ENCODE measurements at regions not wholly inside any gene's neighbourhood (a gene's known extent, or its start where the extent isn't known, plus 50 kb on each side); places are given as distances from the start of the nearest gene placed in this dataset.
A peak's percentile ranks its signal among the peaks of the same experiment; 100 is the strongest.

- TF ChIP-seq TRIM28 (IDR thresholded peaks at IDR 0.05; ENCODE audit: borderline replicate concordance, low read length) (no peak), ZNF24 (tag by site-specific recombination; IDR thresholded peaks at IDR 0.05) (no peak), ELK4 (IDR thresholded peaks at IDR 0.05; ENCODE audit: borderline replicate concordance, low read depth, low read length) (no peak), ZNF747 (tag by site-specific recombination; IDR thresholded peaks at IDR 0.05) (no peak), REPIN1 (tag by site-specific recombination; IDR thresholded peaks at IDR 0.05; ENCODE audit: low read depth) (no peak), ZNF174 (tag by site-specific recombination; IDR thresholded peaks at IDR 0.05) (no peak), ZNF571 (tag by site-specific recombination; IDR thresholded peaks at IDR 0.05) (no peak), AEBP2 (tag by site-specific recombination; IDR thresholded peaks at IDR 0.05; ENCODE audit: borderline replicate concordance) (no peak)
These were observed 329.5 kb upstream of the SYT4 start (continued) for GRCh38 chr18:43606795-43607194.

GRCh38 chr18:43620936-43621335 is 343.6 kb upstream of the SYT4 start:
- Histone ChIP-seq H3K27ac (ENCODE audit: extremely low read depth, low read depth, low read length) (no peak overlapping the region), H3K9me3 (ENCODE audit: control insufficient read depth, insufficient read depth, low read depth, low read length) (no peaks in the 10 kb centered on the region), H3K4me1 (ENCODE audit: control insufficient read depth, insufficient read depth, low read length) (no peaks in the 10 kb centered on the region), H3K4me3 (ENCODE audit: low read depth, low read length) (no peak overlapping the region), H3K36me3 (ENCODE audit: control insufficient read depth in 2 of 2, insufficient read depth in 1 of 2, low read length in 2 of 2) (no peaks in the 10 kb centered on the region)
- TF ChIP-seq TSHZ1 (tag by site-specific recombination; IDR thresholded peaks at IDR 0.05; ENCODE audit: borderline replicate concordance) (no peak), ZNF623 (tag by site-specific recombination; IDR thresholded peaks at IDR 0.05) (no peak), ZNF654 (tag by site-specific recombination; IDR thresholded peaks at IDR 0.05; ENCODE audit: low read depth) (peak; percentile 56), ZNF335 (tag by site-specific recombination; conservative IDR thresholded peaks at IDR 0.05) (no peak)
- TF ChIP-seq, protein P1, sequence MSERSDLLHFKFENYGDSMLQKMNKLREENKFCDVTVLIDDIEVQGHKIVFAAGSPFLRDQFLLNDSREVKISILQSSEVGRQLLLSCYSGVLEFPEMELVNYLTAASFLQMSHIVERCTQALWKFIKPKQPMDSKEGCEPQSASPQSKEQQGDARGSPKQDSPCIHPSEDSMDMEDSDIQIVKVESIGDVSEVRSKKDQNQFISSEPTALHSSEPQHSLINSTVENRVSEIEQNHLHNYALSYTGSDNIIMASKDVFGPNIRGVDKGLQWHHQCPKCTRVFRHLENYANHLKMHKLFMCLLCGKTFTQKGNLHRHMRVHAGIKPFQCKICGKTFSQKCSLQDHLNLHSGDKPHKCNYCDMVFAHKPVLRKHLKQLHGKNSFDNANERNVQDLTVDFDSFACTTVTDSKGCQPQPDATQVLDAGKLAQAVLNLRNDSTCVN (tag by site-specific recombination; optimal IDR thresholded peaks at IDR 0.05) = no peak
- TF ChIP-seq, protein P2, sequence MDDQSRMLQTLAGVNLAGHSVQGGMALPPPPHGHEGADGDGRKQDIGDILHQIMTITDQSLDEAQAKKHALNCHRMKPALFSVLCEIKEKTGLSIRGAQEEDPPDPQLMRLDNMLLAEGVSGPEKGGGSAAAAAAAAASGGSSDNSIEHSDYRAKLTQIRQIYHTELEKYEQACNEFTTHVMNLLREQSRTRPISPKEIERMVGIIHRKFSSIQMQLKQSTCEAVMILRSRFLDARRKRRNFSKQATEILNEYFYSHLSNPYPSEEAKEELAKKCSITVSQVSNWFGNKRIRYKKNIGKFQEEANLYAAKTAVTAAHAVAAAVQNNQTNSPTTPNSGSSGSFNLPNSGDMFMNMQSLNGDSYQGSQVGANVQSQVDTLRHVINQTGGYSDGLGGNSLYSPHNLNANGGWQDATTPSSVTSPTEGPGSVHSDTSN (CRISPR knock-in tag; IDR thresholded peaks at IDR 0.05) = no peak
- CTCF ChIA-PET = interaction anchor here (0.6 to 2.7 kb wide), 50 partner anchors 9 to 1831 kb away, joined by 3 to 16 read pairs (median 3); no protein-coding TSS in a partner anchor
- POLR2A ChIA-PET = no interaction called here

GRCh38 chr18:43622024-43622423 is 344.7 kb upstream of the SYT4 start:
- ChIA-PET CTCF (interaction anchor here (0.6 to 2.5 kb wide), 21 partner anchors 8 to 1763 kb away, joined by 3 to 11 read pairs (median 4); no protein-coding TSS in a partner anchor), POLR2A (no interaction called here)
- Histone ChIP-seq H3K27ac (ENCODE audit: extremely low read depth, low read depth, low read length) (no peak overlapping the region), H3K36me3 (ENCODE audit: control insufficient read depth in 2 of 2, insufficient read depth in 1 of 2, low read length in 2 of 2) (no peaks in the 10 kb centered on the region), H3K9me3 (ENCODE audit: control insufficient read depth, insufficient read depth, low read depth, low read length) (no peaks in the 10 kb centered on the region), H3K4me3 (ENCODE audit: low read depth, low read length) (no peak overlapping the region), H3K4me1 (ENCODE audit: control insufficient read depth, insufficient read depth, low read length) (peaks cover 3% of the 10 kb centered on the region; the same call in 1 of the 2 replicates)
- TF ChIP-seq ZNF174 (tag by site-specific recombination; IDR thresholded peaks at IDR 0.05) (no peak), ZNF148 (tag by site-specific recombination; IDR thresholded peaks at IDR 0.05; ENCODE audit: borderline replicate concordance) (no peak), ZNF777 (tag by site-specific recombination; IDR thresholded peaks at IDR 0.05; ENCODE audit: borderline replicate concordance) (no peak), ZFP3 (tag by site-specific recombination; IDR thresholded peaks at IDR 0.05; ENCODE audit: low read depth) (no peak), ZFHX2 (tag by site-specific recombination; conservative IDR thresholded peaks at IDR 0.05) (no peak), ZNF544 (tag by site-specific recombination; IDR thresholded peaks at IDR 0.05) (no peak), ZNF426 (tag by site-specific recombination; IDR thresholded peaks at IDR 0.05) (no peak)

Data from HEK293 (cell line).